Endothelial cell of umbilical vein (primary cell): ENCODE measurements at regions not wholly inside any gene's neighbourhood (a gene's known extent, or its start where the extent isn't known, plus 50 kb on each side); places are given as distances from the start of the nearest gene placed in this dataset.

ENCODE experiments used
- BruUV-seq: library from RNA; stranded (reverse); fragments of 400-500 nt; replicated peaks from 2 replicates; lab custom pipeline; 2021; lab: Mats Ljungman, UMichigan
- CTCF ChIA-PET: fragments of 300-600, 350-600 bp; sonication (Branson Sonifier 250); formaldehyde crosslinking; loops from one replicate; lab custom pipeline; 2021; ENCODE audit warnings: antibody characterized with exemption, inconsistent platforms; lab: Charles Lee
- POLR2A ChIA-PET: fragments of 300-600, 350-600 bp; sonication (Branson Sonifier 250); formaldehyde crosslinking; loops from one replicate; lab custom pipeline; 2021; ENCODE audit warnings: antibody characterized with exemption, inconsistent platforms; lab: Charles Lee
- DNase-seq: peaks from one replicate; pipeline ENCODE4 v3.0.0-alpha.2; 2011; ENCODE audit warnings: low read depth, low spot score
- FAIRE-seq: peaks from 2 replicates; lab custom pipeline; 2011; peaks lifted over from hg19 to GRCh38; lab: Jason Lieb, UNC
- H2AFZ ChIP-seq: 2 replicates; pipeline ENCODE4 v1.6.0; 2012; ENCODE audit warnings: low read depth, low read length, control low read depth, inconsistent platforms
- H3K27ac ChIP-seq: 2 replicates; pipeline ENCODE4 v1.5.1; 2011; ENCODE audit warnings: low read depth, mild to moderate bottlenecking, control low read depth, low read length, moderate library complexity; ENCODE audit not compliant: insufficient read depth
- H3K27me3 ChIP-seq, 2 experiments: 2 replicates each; pipeline versions ENCODE4 v1.6.0 to v1.6.1; 2011; ENCODE audit warnings: low read length in 2 of 2, mixed read lengths in 1 of 2; ENCODE audit not compliant: control insufficient read depth in 2 of 2, insufficient read depth in 2 of 2
- H3K36me3 ChIP-seq, 2 experiments: 2 replicates in 1 of 2; 3 replicates in 1 of 2; pipeline ENCODE4 v1.5.1; 2011; ENCODE audit warnings: low read length in 2 of 2, mild to moderate bottlenecking in 1 of 2, moderate library complexity in 1 of 2; ENCODE audit not compliant: control insufficient read depth in 2 of 2, insufficient read depth in 2 of 2; ENCODE audit errors: extremely low read depth in 1 of 2
- H3K4me1 ChIP-seq: 3 replicates; pipeline ENCODE4 v1.5.1; 2011; ENCODE audit warnings: mild to moderate bottlenecking, low read length; ENCODE audit not compliant: control insufficient read depth, insufficient read depth; ENCODE audit errors: extremely low read depth
- H3K4me2 ChIP-seq: 2 replicates; pipeline ENCODE4 v1.6.1; 2011; ENCODE audit warnings: low read length, control low read depth, mixed read lengths; ENCODE audit not compliant: insufficient read depth
- H3K4me3 ChIP-seq, 3 experiments: fragments of 200-600 bp in 1 of 3; sonication (generic), shearing (Covaris generic) in 1 of 3; replicated peaks in 1 of 3; 2 replicates each; pipeline ENCODE4 v1.5.1; 2011 to 2016; ENCODE audit warnings: control low read depth in 3 of 3, low read length in 3 of 3, mild to moderate bottlenecking in 2 of 3, inconsistent platforms in 1 of 3, low read depth in 1 of 3, moderate library complexity in 1 of 3; ENCODE audit not compliant: insufficient read depth in 1 of 3
- H3K79me2 ChIP-seq: 2 replicates; pipeline ENCODE4 v1.6.0; 2012; ENCODE audit warnings: low read length, inconsistent platforms; ENCODE audit not compliant: control insufficient read depth, insufficient read depth
- H3K9ac ChIP-seq: replicated peaks from 2 replicates; pipeline ENCODE3; 2011; ENCODE audit warnings: low read length, control low read depth; ENCODE audit not compliant: insufficient read depth; ENCODE audit errors: extremely low read depth
- H3K9me1 ChIP-seq: replicated peaks from 3 replicates; pipeline ENCODE4 v1.6.0; 2011; ENCODE audit warnings: mild to moderate bottlenecking, low read length; ENCODE audit not compliant: control insufficient read depth, insufficient read depth; ENCODE audit errors: extremely low read depth
- H3K9me3 ChIP-seq: replicated peaks from 2 replicates; pipeline ENCODE4 v1.5.1; 2012; ENCODE audit warnings: low read length, inconsistent platforms; ENCODE audit not compliant: control insufficient read depth, insufficient read depth
- H4K20me1 ChIP-seq: replicated peaks from 2 replicates; pipeline ENCODE3; 2011; ENCODE audit warnings: mild to moderate bottlenecking, low read length; ENCODE audit not compliant: control insufficient read depth, insufficient read depth; ENCODE audit errors: extremely low read depth
- EZH2 ChIP-seq: IDR thresholded peaks from 2 replicates; pipeline ENCODE4 v1.6.1; 2012; ENCODE audit warnings: borderline replicate concordance, low read depth, mild to moderate bottlenecking, moderate library complexity, low read length, inconsistent platforms; ENCODE audit not compliant: severe bottlenecking
- FOS ChIP-seq: IDR thresholded peaks from 2 replicates; pipeline ENCODE4 v1.6.1; 2011; ENCODE audit warnings: mild to moderate bottlenecking, low read length, moderate library complexity, borderline replicate concordance; ENCODE audit not compliant: insufficient read depth
- GATA2 ChIP-seq: IDR thresholded peaks from 2 replicates; pipeline ENCODE4 v1.7.0; 2011; ENCODE audit warnings: low read depth, mild to moderate bottlenecking, moderate library complexity, mixed read lengths, low read length; ENCODE audit not compliant: insufficient read length, insufficient read depth
- JUN ChIP-seq: IDR thresholded peaks from 2 replicates; pipeline ENCODE4 v1.6.1; 2011; ENCODE audit warnings: borderline replicate concordance, low read depth; ENCODE audit not compliant: insufficient read length, insufficient read depth
- MYC ChIP-seq: IDR thresholded peaks from one replicate; pipeline ENCODE4 v1.6.1; 2011; ENCODE audit warnings: mild to moderate bottlenecking, low read depth, low read length
- POLR2A ChIP-seq: IDR thresholded peaks from 2 replicates; pipeline ENCODE4 v1.6.1; 2012; ENCODE audit warnings: low read depth, mild to moderate bottlenecking, control low read depth, low read length
- POLR2AphosphoS5 ChIP-seq: IDR thresholded peaks from 2 replicates; pipeline ENCODE4 v1.6.1; 2012; ENCODE audit warnings: low read depth, mild to moderate bottlenecking, control low read depth, low read length, moderate library complexity; ENCODE audit not compliant: insufficient read depth
- dilution Hi-C: fragments of 300-500 bp; cut with MboI; formaldehyde crosslinking; loops from one replicate; pipeline ENCODE4 v1.15.0; 2019; ENCODE audit warnings: low sequenced_read_pairs; ENCODE audit not compliant: extremely low pct_ligation_motif_present
- intact Hi-C: fragments of 100-400 bp; cut with micrococcal nuclease; formaldehyde crosslinking; loops from one replicate; pipeline ENCODE4 v1.10.0; 2022
- TF ChIP-seq, protein P1 (sequence below), 2 donors: IDR thresholded peaks; 1 replicate in 1 of 2; 2 replicates in 1 of 2; pipeline ENCODE4 v1.5.1; 2011; ENCODE audit warnings: low read length in 2 of 2, mild to moderate bottlenecking in 2 of 2, moderate library complexity in 2 of 2, control low read depth in 1 of 2, inconsistent platforms in 1 of 2, low read depth in 1 of 2; ENCODE audit not compliant: insufficient read depth in 1 of 2; ENCODE audit errors: extremely low read depth in 1 of 2
- TF ChIP-seq, protein P2 (sequence below): IDR thresholded peaks from 2 replicates; pipeline ENCODE4 v1.6.1; 2011; ENCODE audit not compliant: insufficient read depth, insufficient read length

DNA sequence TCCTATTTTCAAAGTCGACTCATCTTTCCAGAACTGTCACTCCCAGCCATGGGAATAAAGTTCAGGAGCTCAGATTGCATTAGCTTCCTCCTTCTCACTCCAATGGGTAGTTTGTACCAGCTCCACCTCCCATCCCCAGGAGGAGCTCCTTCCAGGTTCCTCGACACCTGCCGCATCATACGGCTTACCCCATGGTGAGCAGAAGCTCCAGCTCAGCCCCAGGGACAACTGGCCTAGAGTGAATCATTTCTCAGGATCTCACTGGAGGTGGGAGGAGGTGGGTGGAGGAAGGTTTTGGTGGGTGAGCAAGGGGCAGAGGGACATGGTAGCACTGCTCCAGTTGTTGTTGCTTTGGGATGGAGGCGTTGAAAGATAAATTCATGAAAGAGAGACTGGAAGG lies 196.3 kb upstream of the PKDCC start:
- ChIA-PET POLR2A (no interaction called here), CTCF (interaction anchor here (1.3 to 10.0 kb wide), 3 partner anchors 11 to 235 kb away, joined by 3 to 372 read pairs (median 197); no protein-coding TSS in a partner anchor)
- intact Hi-C loops, result loop anchor here (5.0 kb wide), 1 partner anchor 476 kb away; no protein-coding TSS in a partner anchor
- no peak overlapping the region for H3K27ac ChIP-seq
- dilution Hi-C loops, result loop anchor here (25.0 kb wide), 1 partner anchor 236 kb away; no protein-coding TSS in a partner anchor
- no TSS peak for BruUV-seq
- H2AFZ ChIP-seq, result no peak overlapping the region
- H3K4me2 ChIP-seq, result no peak overlapping the region
- H3K9ac ChIP-seq, result no peak overlapping the region
- TF ChIP-seq, protein P1, sequence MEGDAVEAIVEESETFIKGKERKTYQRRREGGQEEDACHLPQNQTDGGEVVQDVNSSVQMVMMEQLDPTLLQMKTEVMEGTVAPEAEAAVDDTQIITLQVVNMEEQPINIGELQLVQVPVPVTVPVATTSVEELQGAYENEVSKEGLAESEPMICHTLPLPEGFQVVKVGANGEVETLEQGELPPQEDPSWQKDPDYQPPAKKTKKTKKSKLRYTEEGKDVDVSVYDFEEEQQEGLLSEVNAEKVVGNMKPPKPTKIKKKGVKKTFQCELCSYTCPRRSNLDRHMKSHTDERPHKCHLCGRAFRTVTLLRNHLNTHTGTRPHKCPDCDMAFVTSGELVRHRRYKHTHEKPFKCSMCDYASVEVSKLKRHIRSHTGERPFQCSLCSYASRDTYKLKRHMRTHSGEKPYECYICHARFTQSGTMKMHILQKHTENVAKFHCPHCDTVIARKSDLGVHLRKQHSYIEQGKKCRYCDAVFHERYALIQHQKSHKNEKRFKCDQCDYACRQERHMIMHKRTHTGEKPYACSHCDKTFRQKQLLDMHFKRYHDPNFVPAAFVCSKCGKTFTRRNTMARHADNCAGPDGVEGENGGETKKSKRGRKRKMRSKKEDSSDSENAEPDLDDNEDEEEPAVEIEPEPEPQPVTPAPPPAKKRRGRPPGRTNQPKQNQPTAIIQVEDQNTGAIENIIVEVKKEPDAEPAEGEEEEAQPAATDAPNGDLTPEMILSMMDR (IDR thresholded peaks at IDR 0.05; ENCODE audit: extremely low read depth in 1 of 2, insufficient read depth in 1 of 2, low read depth in 1 of 2, low read length in 2 of 2), result no peak
- TF ChIP-seq EZH2 (no peak), POLR2A (no peak), MYC (no peak), JUN (no peak), POLR2AphosphoS5 (no peak), FOS (no peak), GATA2 (no peak)
- TF ChIP-seq, protein P2, sequence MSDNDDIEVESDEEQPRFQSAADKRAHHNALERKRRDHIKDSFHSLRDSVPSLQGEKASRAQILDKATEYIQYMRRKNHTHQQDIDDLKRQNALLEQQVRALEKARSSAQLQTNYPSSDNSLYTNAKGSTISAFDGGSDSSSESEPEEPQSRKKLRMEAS, result no peak
- no peak overlapping the region for H3K4me3 ChIP-seq
- no peak for FAIRE-seq
- H4K20me1 ChIP-seq, result no peaks in the 10 kb centered on the region
- H3K79me2 ChIP-seq, result no peaks in the 10 kb centered on the region
- peaks cover 6 to 7% of the 10 kb centered on the region in 2 experiments for H3K27me3 ChIP-seq
- no peaks in the 10 kb centered on the region for H3K36me3 ChIP-seq
- H3K9me3 ChIP-seq, result no peaks in the 10 kb centered on the region
- DNase-seq, result no peak
- no peaks in the 10 kb centered on the region for H3K4me1 ChIP-seq
- H3K9me1 ChIP-seq, result no peaks in the 10 kb centered on the region
